ENCODE measurements at regions not wholly inside any gene's neighbourhood (a gene's known extent, or its start where the extent isn't known, plus 50 kb on each side); places are given as distances from the start of the nearest gene placed in this dataset.

- Histone ChIP-seq H3K9me3 (ENCODE audit: insufficient read depth, low read depth, low read length) (no peaks in the 10 kb centered on the region), H3K4me3 (ENCODE audit: low read length, poor library complexity, severe bottlenecking) (no peak overlapping the region), H3K4me2 (ENCODE audit: low read depth, low read length, poor library complexity, severe bottlenecking) (no peak overlapping the region), H3K79me2 (ENCODE audit: insufficient read depth, low read length) (no peaks in the 10 kb centered on the region), H3K9me2 (replicated peaks; ENCODE audit: low read depth, low read length) (no peaks in the 10 kb centered on the region), H3F3A (ENCODE audit: low read depth) (no peaks in the 10 kb centered on the region), H3K9ac (ENCODE audit: low read depth, low read length, poor library complexity, severe bottlenecking) (no peak overlapping the region), H3K27me3 (ENCODE audit: insufficient read depth, low read length, poor library complexity, severe bottlenecking) (no peaks in the 10 kb centered on the region), H3K36me3 (ENCODE audit: insufficient read depth, low read length) (no peaks in the 10 kb centered on the region), H3K4me1 (ENCODE audit: insufficient read depth, low read length, poor library complexity, severe bottlenecking) (no peaks in the 10 kb centered on the region), H2AFZ (ENCODE audit: low read length) (no peak overlapping the region), H4K20me1 (ENCODE audit: insufficient read depth, low read length, poor library complexity, severe bottlenecking) (no peaks in the 10 kb centered on the region)
- TF ChIP-seq EZH2phosphoT487 (IDR thresholded peaks at IDR 0.05; ENCODE audit: borderline replicate concordance) (no peak), CTCF (conservative IDR thresholded peaks at IDR 0.05; ENCODE audit: low read length) (no peak)
Measured at GRCh38 chr2:139160836-139161235, 380.6 kb upstream of the NXPH2 start.

- H3K79me2 ChIP-seq (ENCODE audit: insufficient read depth, low read length) = no peaks in the 10 kb centered on the region
- no peaks in the 10 kb centered on the region for H3K4me1 ChIP-seq (ENCODE audit: insufficient read depth, low read length, poor library complexity, severe bottlenecking)
- no peak overlapping the region for H3K4me3 ChIP-seq (ENCODE audit: low read length, poor library complexity, severe bottlenecking)
- TF ChIP-seq CTCF (conservative IDR thresholded peaks at IDR 0.05; ENCODE audit: low read length) (no peak), EZH2phosphoT487 (IDR thresholded peaks at IDR 0.05; ENCODE audit: borderline replicate concordance) (no peak)
- H3K36me3 ChIP-seq (ENCODE audit: insufficient read depth, low read length) = no peaks in the 10 kb centered on the region
- no peak overlapping the region for H3K4me2 ChIP-seq (ENCODE audit: low read depth, low read length, poor library complexity, severe bottlenecking)
- no peaks in the 10 kb centered on the region for H3K9me3 ChIP-seq (ENCODE audit: insufficient read depth, low read depth, low read length)
- no peaks in the 10 kb centered on the region for H3K27me3 ChIP-seq (ENCODE audit: insufficient read depth, low read length, poor library complexity, severe bottlenecking)
- no peaks in the 10 kb centered on the region for H3F3A ChIP-seq (ENCODE audit: low read depth)
- no peaks in the 10 kb centered on the region for H4K20me1 ChIP-seq (ENCODE audit: insufficient read depth, low read length, poor library complexity, severe bottlenecking)
- H2AFZ ChIP-seq (ENCODE audit: low read length) = no peak overlapping the region
- H3K9me2 ChIP-seq (replicated peaks; ENCODE audit: low read depth, low read length) = no peaks in the 10 kb centered on the region
- H3K9ac ChIP-seq (ENCODE audit: low read depth, low read length, poor library complexity, severe bottlenecking) = no peak overlapping the region
Measured at GRCh38 chr2:139159177-139159576, 379.0 kb upstream of the NXPH2 start.

- Histone ChIP-seq H3K36me3 (ENCODE audit: insufficient read depth, low read length) (no peaks in the 10 kb centered on the region), H4K20me1 (ENCODE audit: insufficient read depth, low read length, poor library complexity, severe bottlenecking) (no peaks in the 10 kb centered on the region), H3K4me1 (ENCODE audit: insufficient read depth, low read length, poor library complexity, severe bottlenecking) (no peaks in the 10 kb centered on the region), H3K4me3 (ENCODE audit: low read length, poor library complexity, severe bottlenecking) (no peak overlapping the region), H2AFZ (ENCODE audit: low read length) (no peak overlapping the region), H3K9me3 (ENCODE audit: insufficient read depth, low read depth, low read length) (no peaks in the 10 kb centered on the region), H3K27me3 (ENCODE audit: insufficient read depth, low read length, poor library complexity, severe bottlenecking) (no peaks in the 10 kb centered on the region), H3K4me2 (ENCODE audit: low read depth, low read length, poor library complexity, severe bottlenecking) (no peak overlapping the region), H3K79me2 (ENCODE audit: insufficient read depth, low read length) (no peaks in the 10 kb centered on the region), H3F3A (ENCODE audit: low read depth) (no peaks in the 10 kb centered on the region), H3K9ac (ENCODE audit: low read depth, low read length, poor library complexity, severe bottlenecking) (no peak overlapping the region), H3K9me2 (replicated peaks; ENCODE audit: low read depth, low read length) (no peaks in the 10 kb centered on the region)
- TF ChIP-seq EZH2phosphoT487 (IDR thresholded peaks at IDR 0.05; ENCODE audit: borderline replicate concordance) (no peak), CTCF (conservative IDR thresholded peaks at IDR 0.05; ENCODE audit: low read length) (no peak)
Measured at GRCh38 chr2:139156730-139157129, 376.5 kb upstream of the NXPH2 start.
